H1 (cell line): ENCODE measurements at regions not wholly inside any gene's neighbourhood (a gene's known extent, or its start where the extent isn't known, plus 50 kb on each side); places are given as distances from the start of the nearest gene placed in this dataset.

ENCODE experiments used
- CTCF ChIA-PET: fragments of 300-600 bp; sonication (Branson Sonifier 250); formaldehyde crosslinking; loops from one replicate; lab custom pipeline; 2021; ENCODE audit not compliant: partially characterized antibody; lab: Charles Lee
- POLR2A ChIA-PET: fragments of 300-600 bp; sonication (Branson Sonifier 250); formaldehyde crosslinking; loops from one replicate; lab custom pipeline; 2021; ENCODE audit warnings: inconsistent platforms; ENCODE audit not compliant: partially characterized antibody; lab: Charles Lee
- DNase-seq, 2 experiments: peaks; one replicate each; pipeline versions ENCODE4 v3.0.0 to v3.0.0-alpha.2; 2010 to 2022; ENCODE audit warnings: low spot score in 2 of 2, low read depth in 1 of 2, mixed read lengths in 1 of 2
- FAIRE-seq: peaks from 2 replicates; lab custom pipeline; 2011; peaks lifted over from hg19 to GRCh38; lab: Jason Lieb, UNC
- H2AFZ ChIP-seq: 2 replicates; pipeline ENCODE4 v1.8.1; 2012; ENCODE audit warnings: low read length, inconsistent platforms
- H2AK5ac ChIP-seq: 2 replicates; pipeline ENCODE4 v1.6.1; 2013; ENCODE audit warnings: low read depth, low read length
- H2BK120ac ChIP-seq: replicated peaks from 2 replicates; pipeline ENCODE3; 2013; ENCODE audit warnings: low read depth, low read length, inconsistent platforms
- H2BK12ac ChIP-seq: 2 replicates; pipeline ENCODE4 v1.6.1; 2013; ENCODE audit warnings: low read depth, low read length
- H2BK15ac ChIP-seq: 2 replicates; pipeline ENCODE4 v1.6.1; 2013; ENCODE audit warnings: low read length
- H2BK20ac ChIP-seq: 2 replicates; pipeline ENCODE4 v1.6.1; 2013; ENCODE audit warnings: low read length
- H2BK5ac ChIP-seq: 2 replicates; pipeline ENCODE4 v1.6.1; 2013; ENCODE audit warnings: low read depth, low read length
- H3K14ac ChIP-seq: 2 replicates; pipeline ENCODE4 v1.6.1; 2013; ENCODE audit warnings: inconsistent platforms; ENCODE audit not compliant: insufficient read length
- H3K18ac ChIP-seq: 2 replicates; pipeline ENCODE4 v1.6.1; 2013; ENCODE audit warnings: low read length; ENCODE audit errors: extremely low read depth
- H3K23ac ChIP-seq: 2 replicates; pipeline ENCODE4 v1.6.1; 2013; ENCODE audit warnings: inconsistent platforms; ENCODE audit not compliant: insufficient read length
- H3K23me2 ChIP-seq: 2 replicates; pipeline ENCODE4 v1.6.1; 2013; ENCODE audit warnings: low read depth, low read length
- H3K27ac ChIP-seq: 2 replicates; pipeline ENCODE4 v1.6.1; 2011; ENCODE audit warnings: low read depth, low read length, inconsistent platforms
- H3K27me3 ChIP-seq, 4 experiments: replicated peaks in 1 of 4; 1 replicate in 1 of 4; 2 replicates in 3 of 4; pipeline versions ENCODE4 v1.6.1 to v1.8.1; 2011 to 2013; ENCODE audit warnings: low read length in 3 of 4, mild to moderate bottlenecking in 3 of 4, inconsistent platforms in 2 of 4, mixed read lengths in 2 of 4, moderate library complexity in 1 of 4; ENCODE audit not compliant: control insufficient read depth in 3 of 4, insufficient read depth in 3 of 4; ENCODE audit errors: extremely low read depth in 1 of 4
- H3K36me3 ChIP-seq, 4 experiments: 2 replicates each; pipeline versions ENCODE4 v1.6.1 to v1.8.1; 2011 to 2013; ENCODE audit warnings: mild to moderate bottlenecking in 4 of 4, low read length in 3 of 4, moderate library complexity in 2 of 4, control low read depth in 1 of 4, inconsistent platforms in 1 of 4; ENCODE audit not compliant: insufficient read depth in 4 of 4, control insufficient read depth in 2 of 4
- H3K4ac ChIP-seq: replicated peaks from 2 replicates; pipeline ENCODE3; 2013; ENCODE audit warnings: low read length, low read depth, mixed read lengths, inconsistent platforms; ENCODE audit not compliant: insufficient read length
- H3K4me1 ChIP-seq, 4 experiments: replicated peaks in 1 of 4; 1 replicate in 1 of 4; 2 replicates in 3 of 4; pipeline versions ENCODE4 v1.6.1 to v1.8.1; 2011 to 2013; ENCODE audit warnings: low read length in 3 of 4, inconsistent platforms in 2 of 4, mixed read lengths in 1 of 4; ENCODE audit not compliant: insufficient read depth in 4 of 4, control insufficient read depth in 3 of 4
- H3K4me2 ChIP-seq, 2 experiments: 2 replicates each; pipeline versions ENCODE4 v1.6.1 to v1.8.1; 2011 to 2013; ENCODE audit warnings: low read depth in 2 of 2, low read length in 2 of 2, control low read depth in 1 of 2, inconsistent platforms in 1 of 2, mild to moderate bottlenecking in 1 of 2; ENCODE audit not compliant: insufficient read depth in 1 of 2
- H3K4me3 ChIP-seq, 4 experiments: fragments of 200-600, 300-600 bp in 1 of 4; sonication (generic), shearing (Covaris generic), sonication (Bioruptor Twin) in 1 of 4; 2 replicates each; pipeline versions ENCODE4 v1.5.1 to v1.8.1; 2011 to 2016; ENCODE audit warnings: low read length in 4 of 4, low read depth in 3 of 4, control low read depth in 2 of 4, inconsistent platforms in 2 of 4, mild to moderate bottlenecking in 2 of 4, mixed read lengths in 1 of 4, moderate library complexity in 1 of 4; ENCODE audit not compliant: insufficient read depth in 2 of 4; ENCODE audit errors: extremely low read depth in 1 of 4
- H3K56ac ChIP-seq: replicated peaks from 2 replicates; pipeline ENCODE3; 2013; ENCODE audit warnings: low read depth, mild to moderate bottlenecking, mixed read lengths, low read length, inconsistent platforms; ENCODE audit not compliant: insufficient read length
- H3K79me1 ChIP-seq: 2 replicates; pipeline ENCODE4 v1.6.1; 2013; ENCODE audit warnings: low read depth, low read length, control low read depth
- H3K79me2 ChIP-seq, 2 experiments: 2 replicates each; pipeline versions ENCODE4 v1.6.1 to v1.8.1; 2012 to 2013; ENCODE audit warnings: low read length in 2 of 2, mild to moderate bottlenecking in 2 of 2, inconsistent platforms in 1 of 2; ENCODE audit not compliant: insufficient read depth in 2 of 2, control insufficient read depth in 1 of 2
- H3K9ac ChIP-seq, 4 experiments: replicated peaks in 1 of 4; 1 replicate in 1 of 4; 2 replicates in 3 of 4; pipeline versions ENCODE4 v1.6.1 to v1.8.1; 2011 to 2013; ENCODE audit warnings: low read depth in 3 of 4, low read length in 3 of 4, control low read depth in 2 of 4, mild to moderate bottlenecking in 2 of 4, moderate library complexity in 2 of 4, inconsistent platforms in 1 of 4; ENCODE audit errors: extremely low read depth in 1 of 4
- H3K9me3 ChIP-seq, 2 experiments: 2 replicates each; pipeline versions ENCODE4 v1.6.1 to v1.8.1; 2012 to 2013; ENCODE audit warnings: mild to moderate bottlenecking in 2 of 2, moderate library complexity in 2 of 2, control low read depth in 1 of 2, inconsistent platforms in 1 of 2, low read depth in 1 of 2, low read length in 1 of 2, mixed read lengths in 1 of 2; ENCODE audit not compliant: insufficient read depth in 2 of 2
- H4K20me1 ChIP-seq, 2 experiments: replicated peaks in 1 of 2; 2 replicates each; pipeline versions ENCODE3 to v1.8.1; 2011 to 2013; ENCODE audit warnings: inconsistent platforms in 2 of 2, low read length in 2 of 2, mild to moderate bottlenecking in 1 of 2; ENCODE audit not compliant: insufficient read depth in 2 of 2, control insufficient read depth in 1 of 2
- H4K5ac ChIP-seq: 2 replicates; pipeline ENCODE4 v1.6.1; 2013; ENCODE audit warnings: low read length, low read depth, mixed read lengths, inconsistent platforms; ENCODE audit not compliant: insufficient read length
- H4K8ac ChIP-seq: 2 replicates; pipeline ENCODE4 v1.8.0; 2013; ENCODE audit warnings: mild to moderate bottlenecking, moderate library complexity, low read length, inconsistent platforms; ENCODE audit not compliant: insufficient read depth; ENCODE audit errors: extremely low read depth
- H4K91ac ChIP-seq: replicated peaks from 2 replicates; pipeline ENCODE3; 2013; ENCODE audit warnings: low read length, mixed read lengths, inconsistent platforms; ENCODE audit not compliant: insufficient read length
- CHD1 ChIP-seq: IDR thresholded peaks from 2 replicates; pipeline ENCODE4 v1.6.1; 2012; ENCODE audit warnings: low read depth, low read length, improper control_type of control experiment
- CHD2 ChIP-seq: IDR thresholded peaks from 2 replicates; pipeline ENCODE4 v1.6.1; 2012; ENCODE audit warnings: low read length, improper control_type of control experiment
- CTBP2 ChIP-seq: IDR thresholded peaks from 2 replicates; pipeline ENCODE4 v1.7.0; 2011; ENCODE audit warnings: borderline replicate concordance, mild to moderate bottlenecking, moderate library complexity, mixed read lengths, low read length; ENCODE audit not compliant: insufficient read depth, insufficient read length
- GABPA ChIP-seq: IDR thresholded peaks from 2 replicates; pipeline ENCODE4 v1.6.1; 2011; ENCODE audit warnings: mild to moderate bottlenecking, low read length, moderate library complexity, borderline replicate concordance; ENCODE audit not compliant: insufficient read depth
- JUND ChIP-seq: IDR thresholded peaks from 2 replicates; pipeline ENCODE4 v1.6.1; 2011; ENCODE audit warnings: mild to moderate bottlenecking, improper control_type of control experiment, low read length
- POLR2A ChIP-seq, 2 experiments: IDR thresholded peaks; 1 replicate in 1 of 2; 2 replicates in 1 of 2; pipeline ENCODE4 v1.6.1; 2011; ENCODE audit warnings: low read depth in 2 of 2, low read length in 2 of 2, mild to moderate bottlenecking in 2 of 2; ENCODE audit errors: control extremely low read depth in 1 of 2
- TEAD4 ChIP-seq: IDR thresholded peaks from 2 replicates; pipeline ENCODE4 v1.6.1; 2012; ENCODE audit warnings: low read depth, low read length, inconsistent platforms, mixed read lengths
- WGBS, 2 experiments: shearing (Covaris generic) in 1 of 2; methylation state at CpG; one replicate each; pipeline versions ENCODE4 v1.1.6 to v1.1.7; 2013 to 2015; ENCODE audit warnings: low lambda C conversion rate in 2 of 2, mixed read lengths in 2 of 2, inconsistent platforms in 1 of 2, low coverage in 1 of 2, missing lambda C conversion rate in 1 of 2; ENCODE audit not compliant: insufficient replicate concordance in 2 of 2, insufficient coverage in 1 of 2, insufficient read length in 1 of 2; ENCODE audit errors: extremely low coverage in 1 of 2, missing lambda C conversion rate in 1 of 2; 5-methylcytosine and 5-hydroxymethylcytosine counted together
- TF ChIP-seq, protein P1 (sequence below): IDR thresholded peaks from 2 replicates; pipeline ENCODE4 v1.6.1; 2011; ENCODE audit warnings: low read length, improper control_type of control experiment

DNA sequence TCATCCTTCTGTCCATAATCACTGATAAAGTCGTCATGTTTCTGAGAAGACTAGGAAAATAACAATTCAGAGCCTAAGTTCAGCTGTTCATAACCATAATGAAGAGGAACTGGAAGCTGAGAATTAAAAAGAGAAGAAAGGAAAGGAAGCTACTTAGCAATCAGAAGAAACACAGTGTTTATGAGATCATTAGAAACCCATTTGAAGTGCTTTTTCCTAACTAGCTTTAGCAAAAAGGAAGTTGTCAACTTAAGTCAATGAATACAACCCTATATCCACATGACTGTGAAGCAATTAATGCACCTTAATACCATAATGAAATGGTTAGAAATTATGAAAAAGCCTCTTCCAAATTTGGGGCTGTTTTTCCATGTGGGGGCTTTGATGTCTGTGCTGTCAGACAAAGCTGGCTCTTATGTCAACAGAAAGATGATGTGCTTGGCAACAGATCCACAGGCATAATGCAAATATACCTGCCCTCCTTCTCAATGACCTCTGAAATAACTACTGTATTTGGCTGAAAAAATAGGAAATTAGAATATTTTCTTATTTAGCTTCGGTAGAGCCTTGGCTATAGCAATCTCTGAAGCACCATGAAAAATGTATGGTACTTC, 463.5 kb downstream of the RASEF start:
- Histone ChIP-seq H3K27me3 (no peaks in the 10 kb centered on the region), H4K20me1 (no peaks in the 10 kb centered on the region), H2BK15ac (no peak overlapping the region), H3K56ac (no peak overlapping the region), H3K14ac (no peak overlapping the region), H2AK5ac (no peak overlapping the region), H3K27ac (no peak overlapping the region), H4K91ac (no peak overlapping the region), H2BK120ac (no peak overlapping the region), H2BK12ac (no peak overlapping the region), H3K9me3 (no peaks in the 10 kb centered on the region), H3K36me3 (no peaks in the 10 kb centered on the region), H3K23me2 (no peaks in the 10 kb centered on the region; the same call in 1 of the 2 replicates), H3K79me1 (no peaks in the 10 kb centered on the region; the same call in 1 of the 2 replicates), H4K5ac (no peak overlapping the region), H3K23ac (no peak overlapping the region), H2BK5ac (no peak overlapping the region), H2BK20ac (no peak overlapping the region), H3K4ac (no peak overlapping the region), H3K4me1 (no peaks in the 10 kb centered on the region), H3K79me2 (no peaks in the 10 kb centered on the region), H3K4me3 (no peak overlapping the region), H3K4me2 (no peak overlapping the region), H4K8ac (no peak overlapping the region), H2AFZ (no peak overlapping the region), H3K9ac (no peak overlapping the region), H3K18ac (no peak overlapping the region)
- CTCF ChIA-PET, result interaction anchor here (0.6 to 1.6 kb wide), 3 partner anchors 9 to 165 kb away, joined by 3 to 6 read pairs (median 4); no protein-coding TSS in a partner anchor
- DNase-seq (no peak), FAIRE-seq (no peak)
- POLR2A ChIA-PET, result interaction anchor here (0.7 kb wide), 1 partner anchor 10 kb away, joined by 3 read pairs; no protein-coding TSS in a partner anchor
- WGBS, 2 experiments, result 93% methylated on average over 2 of the region's 2 CpGs; no CpG with 5 or more reads in 1 of the 2 experiments
- TF ChIP-seq, protein P1, sequence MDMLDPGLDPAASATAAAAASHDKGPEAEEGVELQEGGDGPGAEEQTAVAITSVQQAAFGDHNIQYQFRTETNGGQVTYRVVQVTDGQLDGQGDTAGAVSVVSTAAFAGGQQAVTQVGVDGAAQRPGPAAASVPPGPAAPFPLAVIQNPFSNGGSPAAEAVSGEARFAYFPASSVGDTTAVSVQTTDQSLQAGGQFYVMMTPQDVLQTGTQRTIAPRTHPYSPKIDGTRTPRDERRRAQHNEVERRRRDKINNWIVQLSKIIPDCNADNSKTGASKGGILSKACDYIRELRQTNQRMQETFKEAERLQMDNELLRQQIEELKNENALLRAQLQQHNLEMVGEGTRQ, result no peak
- TF ChIP-seq JUND (no peak), CTBP2 (no peak), CHD1 (no peak), CHD2 (no peak), GABPA (no peak), POLR2A (IDR thresholded peaks at IDR 0.05; ENCODE audit: control extremely low read depth in 1 of 2, low read depth in 2 of 2, low read length in 2 of 2) (no peak), TEAD4 (no peak)
